Breast epithelium (tissue), 4 donors: ENCODE measurements at regions not wholly inside any gene's neighbourhood (a gene's known extent, or its start where the extent isn't known, plus 50 kb on each side); places are given as distances from the start of the nearest gene placed in this dataset.

Experiments used
- DNase-seq, 2 donors: peaks; one replicate each; pipeline ENCODE4 v3.0.0-alpha.2; 2019; ENCODE audit warnings: low spot score in 2 of 2
- H3K27ac ChIP-seq, 2 donors: fragments of 200-600 bp; sonication (generic) in 1 of 2; one replicate each; pipeline ENCODE4 v1.5.1; 2016 to 2019; ENCODE audit warnings: mild to moderate bottlenecking in 1 of 2
- H3K27me3 ChIP-seq, 2 donors: fragments of 200-600 bp; sonication (generic) in 1 of 2; one replicate each; pipeline versions ENCODE4 v1.5.1 to v1.6.0; 2017 to 2019; ENCODE audit warnings: control low read depth in 1 of 2, mild to moderate bottlenecking in 1 of 2
- H3K36me3 ChIP-seq: fragments of 200-600 bp; one replicate; pipeline ENCODE4 v1.5.1; 2019
- H3K4me1 ChIP-seq, 2 donors: fragments of 200-600 bp; sonication (generic); one replicate each; pipeline ENCODE4 v1.5.1; 2016 to 2019; ENCODE audit warnings: control low read depth in 1 of 2
- H3K4me3 ChIP-seq, 3 donors: fragments of 200-600 bp; sonication (generic); 1 replicate in 2 of 3; 2 replicates in 1 of 3; pipeline ENCODE4 v1.5.1; 2016 to 2019; ENCODE audit warnings: mild to moderate bottlenecking in 3 of 3, moderate library complexity in 2 of 3
- H3K9me3 ChIP-seq, 2 donors: fragments of 200-600 bp; sonication (generic) in 1 of 2; one replicate each; pipeline ENCODE4 v1.5.1; 2016 to 2019; ENCODE audit warnings: control low read depth in 1 of 2
- POLR2A ChIP-seq: fragments of 450-650 bp; IDR thresholded peaks from one replicate; pipeline ENCODE4 v1.6.1; 2016; ENCODE audit warnings: antibody characterized with exemption, mild to moderate bottlenecking, moderate library complexity
- POLR2AphosphoS5 ChIP-seq, 3 donors: sonication (generic); formaldehyde crosslinking; IDR thresholded peaks; one replicate each; pipeline ENCODE4 v1.6.1; 2017; ENCODE audit warnings: antibody characterized with exemption in 3 of 3
- intact Hi-C: fragments of 100-400 bp; cut with DNase I; formaldehyde crosslinking; loops from one replicate; pipeline ENCODE4 v1.15.1; 2023; ENCODE audit warnings: low total_unique reads
- TF ChIP-seq, protein P1 (sequence below), 3 donors: fragments of 450-650 bp; IDR thresholded peaks; one replicate each; pipeline ENCODE4 v1.5.1; 2016 to 2017; ENCODE audit warnings: antibody characterized with exemption in 3 of 3, mild to moderate bottlenecking in 3 of 3, moderate library complexity in 3 of 3

DNA sequence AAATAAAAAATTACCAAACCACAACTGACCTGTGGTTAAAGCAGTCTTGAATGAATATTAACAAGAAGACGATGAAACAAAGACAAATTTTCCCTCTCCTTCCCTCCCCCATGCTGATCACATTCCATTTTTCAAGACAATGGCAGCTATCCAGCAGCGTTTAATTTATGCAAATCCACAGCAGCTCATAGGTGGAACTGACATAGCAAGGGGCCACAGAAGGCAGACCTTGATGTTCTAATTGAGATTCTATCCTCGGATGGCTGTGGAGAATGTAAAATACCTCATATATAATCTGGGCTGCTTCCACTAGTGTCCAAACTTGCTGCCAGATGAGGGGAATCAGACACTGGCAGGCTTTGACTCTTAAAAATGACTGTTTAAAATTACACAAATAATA lies 211.5 kb downstream of the CHRDL1 start:
- Histone ChIP-seq H3K27me3 (peaks cover 0 to 32% of the 10 kb centered on the region in 2 donors), H3K27ac (no peak overlapping the region), H3K4me3 (no peak overlapping the region), H3K4me1 (no peaks in the 10 kb centered on the region), H3K9me3 (no peaks in the 10 kb centered on the region), H3K36me3 (no peaks in the 10 kb centered on the region)
- TF ChIP-seq, protein P1, sequence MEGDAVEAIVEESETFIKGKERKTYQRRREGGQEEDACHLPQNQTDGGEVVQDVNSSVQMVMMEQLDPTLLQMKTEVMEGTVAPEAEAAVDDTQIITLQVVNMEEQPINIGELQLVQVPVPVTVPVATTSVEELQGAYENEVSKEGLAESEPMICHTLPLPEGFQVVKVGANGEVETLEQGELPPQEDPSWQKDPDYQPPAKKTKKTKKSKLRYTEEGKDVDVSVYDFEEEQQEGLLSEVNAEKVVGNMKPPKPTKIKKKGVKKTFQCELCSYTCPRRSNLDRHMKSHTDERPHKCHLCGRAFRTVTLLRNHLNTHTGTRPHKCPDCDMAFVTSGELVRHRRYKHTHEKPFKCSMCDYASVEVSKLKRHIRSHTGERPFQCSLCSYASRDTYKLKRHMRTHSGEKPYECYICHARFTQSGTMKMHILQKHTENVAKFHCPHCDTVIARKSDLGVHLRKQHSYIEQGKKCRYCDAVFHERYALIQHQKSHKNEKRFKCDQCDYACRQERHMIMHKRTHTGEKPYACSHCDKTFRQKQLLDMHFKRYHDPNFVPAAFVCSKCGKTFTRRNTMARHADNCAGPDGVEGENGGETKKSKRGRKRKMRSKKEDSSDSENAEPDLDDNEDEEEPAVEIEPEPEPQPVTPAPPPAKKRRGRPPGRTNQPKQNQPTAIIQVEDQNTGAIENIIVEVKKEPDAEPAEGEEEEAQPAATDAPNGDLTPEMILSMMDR (IDR thresholded peaks at IDR 0.05): no peak
- TF ChIP-seq POLR2A (no peak), POLR2AphosphoS5 (IDR thresholded peaks at IDR 0.05) (no peak)
- DNase-seq: no peak
- intact Hi-C loops: no loop called here

DNA sequence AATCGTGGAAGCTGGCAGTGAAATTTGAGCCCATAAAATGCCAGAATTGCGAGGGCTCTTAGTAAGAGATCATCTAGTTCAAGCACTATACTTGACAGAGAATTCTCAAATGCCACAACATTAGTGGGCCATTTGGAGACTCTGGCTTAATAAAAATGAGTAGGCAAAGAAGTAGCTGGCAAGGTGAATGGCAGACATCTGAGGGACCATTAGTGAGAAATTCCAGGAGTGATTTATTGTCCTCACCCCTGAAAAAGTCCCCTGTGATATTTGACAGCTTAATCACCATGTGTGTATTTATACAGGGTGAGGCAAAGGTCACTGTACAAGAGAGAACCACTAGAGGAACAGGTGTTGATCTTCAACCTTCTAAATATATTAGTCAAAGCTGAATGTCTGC lies 207.5 kb downstream of the CHRDL1 start:
- Histone ChIP-seq H3K27me3 (peaks cover 0 to 14% of the 10 kb centered on the region in 2 donors), H3K9me3 (no peaks in the 10 kb centered on the region), H3K36me3 (no peaks in the 10 kb centered on the region), H3K4me1 (no peaks in the 10 kb centered on the region), H3K4me3 (no peak overlapping the region), H3K27ac (no peak overlapping the region)
- DNase-seq: no peak
- intact Hi-C loops: no loop called here
- TF ChIP-seq POLR2A: no peak
- TF ChIP-seq, protein P1 (IDR thresholded peaks at IDR 0.05): no peak
- TF ChIP-seq POLR2AphosphoS5 (IDR thresholded peaks at IDR 0.05): no peak

DNA sequence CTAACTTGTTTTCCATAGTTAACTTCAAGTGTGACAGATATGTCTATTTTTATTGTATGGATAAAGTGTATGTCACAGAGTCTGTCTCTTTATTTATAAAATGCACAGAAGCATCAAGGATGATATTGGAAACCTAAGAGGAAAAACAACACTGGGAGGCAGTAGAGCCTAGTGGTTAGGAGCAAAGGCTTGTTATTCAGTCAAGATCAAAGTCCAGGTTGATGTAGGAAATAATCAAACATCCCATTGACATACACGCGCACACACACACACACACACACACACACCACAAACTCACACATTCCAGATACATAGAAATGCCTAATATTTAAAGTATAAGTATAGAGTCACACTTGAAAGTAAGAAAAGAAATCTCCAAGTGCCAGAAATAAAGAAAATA lies 206.8 kb downstream of the CHRDL1 start:
- TF ChIP-seq POLR2AphosphoS5 (IDR thresholded peaks at IDR 0.05) (no peak), POLR2A (no peak)
- TF ChIP-seq, protein P1 (IDR thresholded peaks at IDR 0.05): no peak
- Histone ChIP-seq H3K4me1 (no peaks in the 10 kb centered on the region), H3K36me3 (no peaks in the 10 kb centered on the region), H3K27me3 (peaks cover 0 to 9% of the 10 kb centered on the region in 2 donors), H3K27ac (no peak overlapping the region), H3K9me3 (no peaks in the 10 kb centered on the region), H3K4me3 (no peak overlapping the region)
- DNase-seq: no peak
- intact Hi-C loops: no loop called here

DNA sequence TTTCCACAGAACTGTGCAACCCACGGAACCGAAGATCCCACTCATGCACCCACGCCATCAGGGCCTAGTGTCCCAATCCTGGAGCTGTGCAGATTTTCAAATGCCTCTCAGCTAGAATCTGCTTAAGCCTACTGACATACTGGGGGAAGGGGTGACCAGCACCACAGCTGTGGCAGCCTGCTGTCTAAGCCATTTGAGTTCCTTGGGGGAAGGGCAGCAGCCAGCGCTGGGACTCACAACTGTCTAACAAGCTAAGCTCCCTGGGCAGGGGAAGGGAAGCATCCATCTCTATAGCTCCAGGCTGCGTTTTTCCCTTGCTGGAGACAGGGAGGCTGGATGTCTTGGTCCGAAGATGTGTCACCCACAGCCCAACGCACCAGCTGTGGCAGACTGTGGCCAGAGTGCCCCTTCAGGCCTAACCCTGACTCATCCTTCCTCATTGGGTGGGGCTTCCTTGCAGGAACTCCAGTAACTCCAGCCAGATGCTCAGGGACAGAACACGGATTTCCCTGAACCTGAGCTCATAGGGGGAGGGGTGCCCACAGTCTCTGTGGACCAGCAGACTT lies 194.8 kb downstream of the CHRDL1 start:
- no peak overlapping the region for H3K4me3 ChIP-seq
- intact Hi-C loops: no loop called here
- H3K27ac ChIP-seq: no peak overlapping the region
- H3K36me3 ChIP-seq: no peaks in the 10 kb centered on the region
- DNase-seq: no peak
- no peak for TF ChIP-seq POLR2A
- no peak for TF ChIP-seq POLR2AphosphoS5 (IDR thresholded peaks at IDR 0.05)
- TF ChIP-seq, protein P1 (IDR thresholded peaks at IDR 0.05): no peak
- H3K9me3 ChIP-seq: peaks cover 0 to 5% of the 10 kb centered on the region in 2 donors
- H3K4me1 ChIP-seq: no peaks in the 10 kb centered on the region
- H3K27me3 ChIP-seq: no peaks in the 10 kb centered on the region

DNA sequence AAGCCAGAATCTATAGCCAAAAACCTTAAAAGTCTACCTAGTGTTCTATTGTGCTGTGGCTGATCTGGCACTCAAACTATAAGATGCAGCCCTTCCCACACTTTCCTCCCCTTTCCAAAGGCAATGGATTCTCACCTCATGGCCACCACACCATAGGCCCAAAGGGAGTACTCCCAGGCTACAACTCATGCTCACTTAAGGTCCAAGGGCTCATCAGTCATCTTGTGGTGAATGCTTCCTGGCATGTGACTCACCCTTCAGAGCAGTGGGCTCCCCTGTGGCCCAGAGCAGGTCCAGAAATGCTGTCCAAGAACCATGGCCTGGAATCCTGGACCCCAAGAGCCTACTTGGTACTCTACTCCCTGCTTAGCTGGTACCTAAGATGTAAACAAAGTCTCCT lies 181.0 kb downstream of the CHRDL1 start:
- intact Hi-C loops: no loop called here
- TF ChIP-seq, protein P1 (IDR thresholded peaks at IDR 0.05): no peak
- no peak for TF ChIP-seq POLR2A
- no peaks in the 10 kb centered on the region for H3K27me3 ChIP-seq

More for the DNA sequence above, 181.0 kb downstream of the CHRDL1 start:
- Histone ChIP-seq H3K4me3 (no peak overlapping the region), H3K4me1 (no peaks in the 10 kb centered on the region), H3K27ac (no peak overlapping the region), H3K36me3 (no peaks in the 10 kb centered on the region), H3K9me3 (peaks cover 11 to 15% of the 10 kb centered on the region in 2 donors)
- DNase-seq: no peak
